ENCODE measurements at regions not wholly inside any gene's neighbourhood (a gene's known extent, or its start where the extent isn't known, plus 50 kb on each side); places are given as distances from the start of the nearest gene placed in this dataset.

DNA sequence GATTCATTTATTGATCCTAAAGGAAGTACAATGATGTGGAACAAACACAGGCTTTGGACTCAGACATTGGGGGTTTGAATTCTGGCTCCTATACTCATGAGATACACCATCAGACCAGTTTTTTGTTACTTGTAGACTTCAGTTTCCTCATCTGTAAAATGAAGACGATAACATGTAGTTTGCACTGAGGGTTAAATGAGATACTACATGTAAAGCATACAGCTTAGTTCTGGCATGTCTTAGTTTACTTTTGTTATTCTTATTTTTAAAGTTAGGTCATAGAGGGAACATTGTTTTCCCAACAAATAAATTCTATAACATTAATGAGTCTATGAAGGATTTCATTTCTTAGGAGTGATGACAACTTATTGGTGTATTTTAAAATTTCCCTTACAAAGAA, 183.5 kb upstream of the FAM3C start:
- TF ChIP-seq, protein P1, sequence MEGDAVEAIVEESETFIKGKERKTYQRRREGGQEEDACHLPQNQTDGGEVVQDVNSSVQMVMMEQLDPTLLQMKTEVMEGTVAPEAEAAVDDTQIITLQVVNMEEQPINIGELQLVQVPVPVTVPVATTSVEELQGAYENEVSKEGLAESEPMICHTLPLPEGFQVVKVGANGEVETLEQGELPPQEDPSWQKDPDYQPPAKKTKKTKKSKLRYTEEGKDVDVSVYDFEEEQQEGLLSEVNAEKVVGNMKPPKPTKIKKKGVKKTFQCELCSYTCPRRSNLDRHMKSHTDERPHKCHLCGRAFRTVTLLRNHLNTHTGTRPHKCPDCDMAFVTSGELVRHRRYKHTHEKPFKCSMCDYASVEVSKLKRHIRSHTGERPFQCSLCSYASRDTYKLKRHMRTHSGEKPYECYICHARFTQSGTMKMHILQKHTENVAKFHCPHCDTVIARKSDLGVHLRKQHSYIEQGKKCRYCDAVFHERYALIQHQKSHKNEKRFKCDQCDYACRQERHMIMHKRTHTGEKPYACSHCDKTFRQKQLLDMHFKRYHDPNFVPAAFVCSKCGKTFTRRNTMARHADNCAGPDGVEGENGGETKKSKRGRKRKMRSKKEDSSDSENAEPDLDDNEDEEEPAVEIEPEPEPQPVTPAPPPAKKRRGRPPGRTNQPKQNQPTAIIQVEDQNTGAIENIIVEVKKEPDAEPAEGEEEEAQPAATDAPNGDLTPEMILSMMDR (IDR thresholded peaks at IDR 0.05): no peak
- TF ChIP-seq POLR2A (IDR thresholded peaks at IDR 0.05): no peak
- Histone ChIP-seq H3K9me3 (replicated peaks in 1 of 3) (no peaks in the 10 kb centered on the region), H3K27ac (no peak overlapping the region), H3K36me3 (replicated peaks in 1 of 2) (no peaks in the 10 kb centered on the region), H3K4me3 (no peak overlapping the region), H3K27me3 (no peaks in the 10 kb centered on the region), H3K4me1 (replicated peaks in 1 of 2) (no peaks in the 10 kb centered on the region)
- WGBS, 4 donors: 81 to 94% (median 89%) methylated on average over 1 of the region's 1 CpG
- no peak for DNase-seq
- intact Hi-C loops (cut with DNase I): no loop called here

DNA sequence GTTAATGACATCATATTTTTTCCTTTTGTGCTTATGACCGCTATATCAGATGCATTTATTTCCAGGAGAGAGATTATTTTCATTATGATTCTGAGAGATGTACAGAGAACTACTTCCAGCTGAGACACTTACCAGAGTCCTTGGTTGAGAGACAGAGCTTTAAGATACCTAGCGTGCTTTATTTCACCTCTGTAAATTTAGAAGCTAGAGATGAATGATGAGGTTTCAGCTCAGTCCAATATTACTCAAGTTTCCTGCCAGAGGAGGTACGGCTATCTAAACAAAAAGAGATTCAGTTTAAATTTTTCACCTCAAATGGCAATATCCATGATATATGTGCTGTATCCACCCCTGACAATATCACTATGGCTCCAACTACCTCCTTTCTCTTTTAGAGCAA, 182.6 kb upstream of the FAM3C start:
- TF ChIP-seq, protein P1 (IDR thresholded peaks at IDR 0.05): no peak
- no peak for TF ChIP-seq POLR2A (IDR thresholded peaks at IDR 0.05)
- H3K36me3 ChIP-seq (replicated peaks in 1 of 2): no peaks in the 10 kb centered on the region
- H3K4me1 ChIP-seq (replicated peaks in 1 of 2): no peaks in the 10 kb centered on the region
- WGBS, 4 donors: 57 to 83% (median 70%) methylated on average over 3 of the region's 3 CpGs
- no peak overlapping the region for H3K27ac ChIP-seq
- DNase-seq: no peak
- no peaks in the 10 kb centered on the region for H3K9me3 ChIP-seq (replicated peaks in 1 of 3)
- intact Hi-C loops (cut with DNase I): no loop called here
- no peak overlapping the region for H3K4me3 ChIP-seq
- no peaks in the 10 kb centered on the region for H3K27me3 ChIP-seq

DNA sequence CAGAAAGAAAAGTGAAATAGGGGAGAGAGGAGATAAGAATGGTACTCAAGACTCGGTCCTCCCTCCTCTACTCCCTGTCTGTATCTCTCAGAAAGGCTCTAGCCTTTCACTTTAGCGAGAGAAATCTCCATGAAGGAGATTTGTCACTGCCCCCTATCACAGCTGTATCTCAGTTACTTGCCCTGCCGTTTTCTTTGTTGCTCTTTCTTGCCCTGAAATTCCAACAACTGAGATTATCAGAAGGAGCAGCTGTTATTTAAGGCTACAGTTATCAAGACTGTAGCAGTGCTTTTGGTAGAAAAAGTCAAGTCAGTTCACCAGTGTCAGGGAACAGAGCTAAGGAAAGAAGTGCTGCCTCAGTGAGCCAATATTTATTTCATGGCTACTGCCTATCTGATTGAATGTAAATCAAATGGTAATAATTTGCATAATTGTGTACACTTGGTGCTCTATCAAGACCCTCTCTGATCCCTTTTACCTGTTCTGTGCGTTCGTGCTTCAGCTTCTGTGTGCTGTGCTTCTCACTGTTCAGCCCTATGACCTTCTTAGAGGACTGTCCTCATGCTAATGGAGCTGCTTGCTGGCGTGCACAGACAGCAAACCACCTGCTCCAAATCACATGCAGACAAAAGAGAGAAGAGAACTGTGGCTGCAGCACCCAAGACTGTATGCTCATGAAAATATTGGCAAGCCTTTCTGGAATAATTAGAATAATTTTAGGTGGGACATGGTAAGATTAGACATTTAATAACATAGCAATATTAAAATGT, 180.2 kb upstream of the FAM3C start:
- DNase-seq: no peak
- no peak overlapping the region for H3K4me3 ChIP-seq
- H3K9me3 ChIP-seq (replicated peaks in 1 of 3): no peaks in the 10 kb centered on the region
- WGBS, 4 donors: 33 to 61% (median 53%) methylated on average over 6 of the region's 6 CpGs
- no peak overlapping the region for H3K27ac ChIP-seq
- no peaks in the 10 kb centered on the region for H3K4me1 ChIP-seq (replicated peaks in 1 of 2)
- no peaks in the 10 kb centered on the region for H3K36me3 ChIP-seq (replicated peaks in 1 of 2)
- intact Hi-C loops (cut with DNase I): no loop called here
- no peak for TF ChIP-seq POLR2A (IDR thresholded peaks at IDR 0.05)
- TF ChIP-seq, protein P1 (IDR thresholded peaks at IDR 0.05): no peak
- no peaks in the 10 kb centered on the region for H3K27me3 ChIP-seq

DNA sequence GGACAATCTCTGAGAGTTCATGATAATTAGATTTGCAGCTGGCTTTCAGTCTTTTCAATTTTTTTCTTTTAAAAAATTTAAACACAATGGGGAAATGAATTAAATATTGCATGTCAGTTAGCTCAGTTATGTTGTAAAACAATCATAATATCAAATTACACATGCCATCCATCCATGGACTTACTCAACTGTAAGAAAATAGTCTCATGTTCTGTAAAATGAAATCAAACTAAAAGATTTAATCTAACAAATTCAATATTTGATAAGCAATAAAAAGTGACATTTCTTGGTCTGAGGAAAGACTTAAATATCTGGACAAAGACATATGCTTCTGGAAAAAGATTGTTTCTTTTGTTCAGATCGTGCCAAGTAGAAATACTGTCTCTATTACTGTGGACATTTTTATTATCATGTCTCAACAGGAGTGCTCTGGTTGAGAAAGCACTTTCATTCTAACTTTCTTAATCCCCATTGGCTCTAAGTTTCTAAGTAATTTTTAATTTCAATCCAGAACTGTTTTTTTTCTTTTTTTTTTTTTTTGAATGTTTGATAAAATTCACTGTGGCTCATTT, 179.2 kb upstream of the FAM3C start:
- Histone ChIP-seq H3K4me3 (no peak overlapping the region), H3K27me3 (no peaks in the 10 kb centered on the region), H3K36me3 (replicated peaks in 1 of 2) (no peaks in the 10 kb centered on the region), H3K27ac (no peak overlapping the region), H3K4me1 (replicated peaks in 1 of 2) (no peaks in the 10 kb centered on the region), H3K9me3 (replicated peaks in 1 of 3) (no peaks in the 10 kb centered on the region)
- no peak for DNase-seq
- TF ChIP-seq POLR2A (IDR thresholded peaks at IDR 0.05): no peak
- TF ChIP-seq, protein P1 (IDR thresholded peaks at IDR 0.05): no peak
- intact Hi-C loops (cut with DNase I): no loop called here
- 53 to 81% (median 71%) methylated on average over 1 of the region's 1 CpG for WGBS, 4 donors
